ENCODE measurements at regions not wholly inside any gene's neighbourhood (a gene's known extent, or its start where the extent isn't known, plus 50 kb on each side); places are given as distances from the start of the nearest gene placed in this dataset.

- H3K4me3 ChIP-seq: no peak overlapping the region
- no peaks in the 10 kb centered on the region for H3K36me3 ChIP-seq
- TF ChIP-seq CTCF (IDR thresholded peaks at IDR 0.05) (no peak), POLR2A (IDR thresholded peaks at IDR 0.05) (no peak)
- H3K27ac ChIP-seq: no peak overlapping the region
- WGBS, 2 donors: 83 to 84% methylated on average over 3 of the region's 3 CpGs
- no peak for DNase-seq
- H3K9me3 ChIP-seq: no peaks in the 10 kb centered on the region
- no peaks in the 10 kb centered on the region for H3K4me1 ChIP-seq
- intact Hi-C loops (cut with DNase I): no loop called here
- no peaks in the 10 kb centered on the region for H3K27me3 ChIP-seq
Measured at GRCh38 chr2:7468448-7468828, 551.2 kb downstream of the RNF144A start.

- no peak overlapping the region for H3K27ac ChIP-seq
- no peaks in the 10 kb centered on the region for H3K4me1 ChIP-seq
- no peaks in the 10 kb centered on the region for H3K27me3 ChIP-seq
- no peaks in the 10 kb centered on the region for H3K9me3 ChIP-seq
- no peaks in the 10 kb centered on the region for H3K36me3 ChIP-seq
- no peak for DNase-seq
- intact Hi-C loops (cut with DNase I): no loop called here
- WGBS, 2 donors: 75 to 83% methylated on average over 1 of the region's 1 CpG
- H3K4me3 ChIP-seq: no peak overlapping the region
- TF ChIP-seq CTCF (IDR thresholded peaks at IDR 0.05): no peak
Measured at GRCh38 chr2:7468955-7469354, 551.7 kb downstream of the RNF144A start.

- H3K27ac ChIP-seq: no peak overlapping the region
- H3K36me3 ChIP-seq: no peaks in the 10 kb centered on the region
- TF ChIP-seq POLR2A (IDR thresholded peaks at IDR 0.05) (no peak), CTCF (IDR thresholded peaks at IDR 0.05) (no peak)
- intact Hi-C loops (cut with DNase I): no loop called here
- WGBS, 2 donors: 93 to 97% methylated on average over 2 of the region's 2 CpGs
- H3K9me3 ChIP-seq: no peaks in the 10 kb centered on the region
- no peaks in the 10 kb centered on the region for H3K4me1 ChIP-seq
- no peak for DNase-seq
- H3K4me3 ChIP-seq: no peak overlapping the region
- no peaks in the 10 kb centered on the region for H3K27me3 ChIP-seq
Measured at GRCh38 chr2:7471185-7471584, 554.0 kb downstream of the RNF144A start.

- Histone ChIP-seq H3K36me3 (no peaks in the 10 kb centered on the region), H3K4me1 (no peaks in the 10 kb centered on the region), H3K27ac (no peak overlapping the region), H3K4me3 (no peak overlapping the region), H3K9me3 (no peaks in the 10 kb centered on the region), H3K27me3 (no peaks in the 10 kb centered on the region)
- TF ChIP-seq POLR2A (IDR thresholded peaks at IDR 0.05) (no peak), CTCF (IDR thresholded peaks at IDR 0.05) (no peak)
- WGBS, 2 donors: 74 to 96% methylated on average over 2 of the region's 2 CpGs
- intact Hi-C loops (cut with DNase I): no loop called here
- DNase-seq: no peak
Measured at GRCh38 chr2:7472465-7472864, 555.3 kb downstream of the RNF144A start.

GRCh38 chr2:7473135-7473771, 556.0 kb downstream of the RNF144A start:
- Histone ChIP-seq H3K9me3 (no peaks in the 10 kb centered on the region), H3K4me1 (no peaks in the 10 kb centered on the region), H3K27ac (no peak overlapping the region), H3K36me3 (no peaks in the 10 kb centered on the region), H3K27me3 (no peaks in the 10 kb centered on the region), H3K4me3 (no peak overlapping the region)
- no peak for DNase-seq
- 60 to 63% methylated on average over 7 of the region's 7 CpGs for WGBS, 2 donors
- TF ChIP-seq POLR2A (IDR thresholded peaks at IDR 0.05) (no peak), CTCF (IDR thresholded peaks at IDR 0.05) (no peak)
- intact Hi-C loops (cut with DNase I): no loop called here
